Endothelial cell of umbilical vein (primary cell): ENCODE measurements at regions not wholly inside any gene's neighbourhood (a gene's known extent, or its start where the extent isn't known, plus 50 kb on each side); places are given as distances from the start of the nearest gene placed in this dataset.
"Not testable (repeated sequence)": the region's sequence is repeated elsewhere in the genome, so short reads cannot be mapped to it uniquely, and the experiment has no call there.

Experiments
- CTCF ChIP-seq, 2 donors: IDR thresholded peaks; 1 replicate in 1 of 2; 2 replicates in 1 of 2; pipeline ENCODE4 v1.5.1; 2011; ENCODE audit warnings: low read length in 2 of 2, mild to moderate bottlenecking in 2 of 2, moderate library complexity in 2 of 2, control low read depth in 1 of 2, inconsistent platforms in 1 of 2, low read depth in 1 of 2; ENCODE audit not compliant: insufficient read depth in 1 of 2; ENCODE audit errors: extremely low read depth in 1 of 2
- EZH2 ChIP-seq: IDR thresholded peaks from 2 replicates; pipeline ENCODE4 v1.6.1; 2012; ENCODE audit warnings: borderline replicate concordance, low read depth, mild to moderate bottlenecking, moderate library complexity, low read length, inconsistent platforms; ENCODE audit not compliant: severe bottlenecking
- FOS ChIP-seq: IDR thresholded peaks from 2 replicates; pipeline ENCODE4 v1.6.1; 2011; ENCODE audit warnings: mild to moderate bottlenecking, low read length, moderate library complexity, borderline replicate concordance; ENCODE audit not compliant: insufficient read depth
- POLR2A ChIP-seq: IDR thresholded peaks from 2 replicates; pipeline ENCODE4 v1.6.1; 2012; ENCODE audit warnings: low read depth, mild to moderate bottlenecking, control low read depth, low read length
- POLR2AphosphoS5 ChIP-seq: IDR thresholded peaks from 2 replicates; pipeline ENCODE4 v1.6.1; 2012; ENCODE audit warnings: low read depth, mild to moderate bottlenecking, control low read depth, low read length, moderate library complexity; ENCODE audit not compliant: insufficient read depth
- TF ChIP-seq, protein P1 (sequence below): IDR thresholded peaks from 2 replicates; pipeline ENCODE4 v1.6.1; 2011; ENCODE audit not compliant: insufficient read depth, insufficient read length

- not testable (repeated sequence) for TF ChIP-seq POLR2A; CTCF (IDR thresholded peaks at IDR 0.05; ENCODE audit: extremely low read depth in 1 of 2, insufficient read depth in 1 of 2, low read depth in 1 of 2, low read length in 2 of 2); EZH2; POLR2AphosphoS5; FOS
- TF ChIP-seq, protein P1, sequence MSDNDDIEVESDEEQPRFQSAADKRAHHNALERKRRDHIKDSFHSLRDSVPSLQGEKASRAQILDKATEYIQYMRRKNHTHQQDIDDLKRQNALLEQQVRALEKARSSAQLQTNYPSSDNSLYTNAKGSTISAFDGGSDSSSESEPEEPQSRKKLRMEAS, result not testable (repeated sequence)
Measured at GRCh38 chr16:18259496-18260176, 76.9 kb downstream of the NPIPA8 start.
